HEK293T (cell line): ENCODE measurements at regions not wholly inside any gene's neighbourhood (a gene's known extent, or its start where the extent isn't known, plus 50 kb on each side); places are given as distances from the start of the nearest gene placed in this dataset.

Experiments
- ARNT ChIP-seq: fragments of 450-650 bp; IDR thresholded peaks from 2 replicates; pipeline ENCODE4 v1.6.1; 2017; ENCODE audit warnings: mild to moderate bottlenecking
- ELF4 ChIP-seq: fragments of 450-650 bp; IDR thresholded peaks from 2 replicates; pipeline ENCODE4 v1.6.1; 2017; ENCODE audit warnings: antibody characterized with exemption
- FOXA1 ChIP-seq: fragments of 450-650 bp; IDR thresholded peaks from 2 replicates; pipeline ENCODE4 v1.6.1; 2016; ENCODE audit warnings: mild to moderate bottlenecking
- FOXK2 ChIP-seq: fragments of 450-650 bp; IDR thresholded peaks from 2 replicates; pipeline ENCODE4 v1.6.1; 2016; ENCODE audit warnings: mild to moderate bottlenecking
- HDGF ChIP-seq: fragments of 450-650 bp; IDR thresholded peaks from 2 replicates; pipeline ENCODE4 v1.6.1; 2017; ENCODE audit warnings: antibody characterized with exemption, borderline replicate concordance
- SP1 ChIP-seq: fragments of 450-650 bp; IDR thresholded peaks from 2 replicates; pipeline ENCODE4 v1.6.1; 2017
- TARDBP ChIP-seq: fragments of 450-650 bp; IDR thresholded peaks from 2 replicates; pipeline ENCODE4 v1.6.1; 2016
- TF ChIP-seq, protein P1 (sequence below): fragments of 450-650 bp; IDR thresholded peaks from 2 replicates; pipeline ENCODE4 v1.6.1; 2016

DNA sequence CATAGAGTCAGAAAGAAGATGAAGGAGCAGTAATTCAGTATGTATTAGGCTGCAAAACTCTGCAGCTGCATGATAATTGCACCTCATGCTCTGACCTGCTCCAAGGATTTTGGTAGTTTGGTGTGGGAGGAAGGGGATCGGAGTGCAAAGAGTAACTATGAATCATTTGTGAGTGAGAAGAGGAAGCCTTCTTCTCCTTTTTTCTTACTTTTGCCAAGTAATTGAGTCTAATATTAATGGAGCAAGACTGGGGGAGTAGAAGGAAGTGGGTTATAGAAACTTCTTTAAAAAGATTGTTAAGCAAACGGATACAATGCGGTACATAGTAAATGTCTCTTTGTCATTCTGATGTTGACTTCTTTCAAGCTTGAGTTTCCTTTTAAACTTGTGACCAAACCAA lies 276.5 kb downstream of the EDEM1 start:
- TF ChIP-seq ELF4, result no peak
- TF ChIP-seq FOXA1, result no peak
- TF ChIP-seq FOXK2, result no peak
- TF ChIP-seq SP1, result no peak
- TF ChIP-seq HDGF, result no peak
- TF ChIP-seq, protein P1, sequence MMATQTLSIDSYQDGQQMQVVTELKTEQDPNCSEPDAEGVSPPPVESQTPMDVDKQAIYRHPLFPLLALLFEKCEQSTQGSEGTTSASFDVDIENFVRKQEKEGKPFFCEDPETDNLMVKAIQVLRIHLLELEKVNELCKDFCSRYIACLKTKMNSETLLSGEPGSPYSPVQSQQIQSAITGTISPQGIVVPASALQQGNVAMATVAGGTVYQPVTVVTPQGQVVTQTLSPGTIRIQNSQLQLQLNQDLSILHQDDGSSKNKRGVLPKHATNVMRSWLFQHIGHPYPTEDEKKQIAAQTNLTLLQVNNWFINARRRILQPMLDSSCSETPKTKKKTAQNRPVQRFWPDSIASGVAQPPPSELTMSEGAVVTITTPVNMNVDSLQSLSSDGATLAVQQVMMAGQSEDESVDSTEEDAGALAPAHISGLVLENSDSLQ, result no peak
- TF ChIP-seq ARNT, result no peak
- no peak for TF ChIP-seq TARDBP
